HepG2 (cell line): ENCODE measurements at regions not wholly inside any gene's neighbourhood (a gene's known extent, or its start where the extent isn't known, plus 50 kb on each side); places are given as distances from the start of the nearest gene placed in this dataset.

Experiments used
- ATAC-seq: fragments of 200-7000 bp; cut with Tn5 transposase; 3 replicates; pipeline ENCODE4 v1.9.1; 2020; ENCODE audit warnings: mild to moderate bottlenecking, moderate library complexity
- BruUV-seq: library from RNA; stranded (reverse); fragments of 400-500 nt; replicated peaks from 2 replicates; lab custom pipeline; 2021; lab: Mats Ljungman, UMichigan
- CTCF ChIA-PET: fragments of 300-600 bp; formaldehyde crosslinking; extraction: SDS; loops from one replicate; lab custom pipeline; 2021; ENCODE audit warnings: low total read pairs, inconsistent platforms, low intra/inter-chr PET ratio; lab: Yijun Ruan, JAX
- POLR2A ChIA-PET: fragments of 350-600 bp; sonication (Branson Sonifier 250); formaldehyde crosslinking; loops from one replicate; lab custom pipeline; 2020; ENCODE audit warnings: antibody characterized with exemption, inconsistent platforms; lab: Yijun Ruan, JAX
- DNase-seq: peaks from one replicate; pipeline ENCODE4 v3.0.0-alpha.2; 2015; ENCODE audit warnings: low spot score
- FAIRE-seq: peaks from 3 replicates; lab custom pipeline; 2011; peaks lifted over from hg19 to GRCh38; lab: Jason Lieb, UNC
- H2AFZ ChIP-seq: one replicate; pipeline ENCODE4 v1.6.1; 2011; ENCODE audit warnings: low read length, inconsistent platforms
- H3K27ac ChIP-seq: fragments of 300-600 bp; 3 replicates; pipeline ENCODE4 v1.8.0; 2011; ENCODE audit warnings: mixed run types, mild to moderate bottlenecking, mixed read lengths, low read length, inconsistent platforms; ENCODE audit not compliant: insufficient read depth; ENCODE audit errors: extremely low read length
- H3K27me3 ChIP-seq, 2 experiments: fragments of 200-600 bp in 1 of 2; 2 replicates in 1 of 2; 3 replicates in 1 of 2; pipeline versions ENCODE4 v1.6.0 to v1.8.0; 2011; ENCODE audit warnings: low read length in 2 of 2, mild to moderate bottlenecking in 2 of 2, moderate library complexity in 2 of 2, inconsistent platforms in 1 of 2; ENCODE audit not compliant: insufficient read depth in 2 of 2, control insufficient read depth in 1 of 2
- H3K36me3 ChIP-seq, 2 experiments: fragments of 200-600 bp in 1 of 2; replicated peaks in 1 of 2; 2 replicates in 1 of 2; 3 replicates in 1 of 2; pipeline versions ENCODE4 v1.5.1 to v1.8.0; 2011; ENCODE audit warnings: low read length in 2 of 2, inconsistent platforms in 1 of 2; ENCODE audit not compliant: insufficient read depth in 2 of 2, control insufficient read depth in 1 of 2
- H3K4me1 ChIP-seq: 2 replicates; pipeline ENCODE4 v1.5.1; 2012; ENCODE audit warnings: low read length, inconsistent platforms; ENCODE audit not compliant: insufficient read depth
- H3K4me2 ChIP-seq: 2 replicates; pipeline ENCODE4 v1.6.0; 2011; ENCODE audit warnings: low read depth, low read length, inconsistent platforms
- H3K4me3 ChIP-seq, 3 experiments: fragments of 200-600 bp in 1 of 3; sonication (generic), shearing (Covaris generic) in 1 of 3; replicated peaks in 1 of 3; 2 replicates each; pipeline ENCODE4 v1.5.1; 2011 to 2016; ENCODE audit warnings: low read length in 3 of 3, inconsistent platforms in 2 of 3, low read depth in 2 of 3, mild to moderate bottlenecking in 2 of 3, control low read depth in 1 of 3, mixed read lengths in 1 of 3; ENCODE audit not compliant: insufficient read depth in 1 of 3
- H3K79me2 ChIP-seq: one replicate; pipeline ENCODE4 v1.6.1; 2011; ENCODE audit warnings: low read length, inconsistent platforms; ENCODE audit not compliant: insufficient read depth
- H3K9ac ChIP-seq: 2 replicates; pipeline ENCODE4 v1.6.0; 2011; ENCODE audit warnings: mild to moderate bottlenecking, low read depth, low read length, inconsistent platforms; ENCODE audit not compliant: insufficient read depth
- H3K9me3 ChIP-seq: 2 replicates; pipeline ENCODE4 v1.5.1; 2012; ENCODE audit warnings: mild to moderate bottlenecking, low read length
- H4K20me1 ChIP-seq: 2 replicates; pipeline ENCODE4 v1.6.0; 2011; ENCODE audit warnings: inconsistent platforms, mild to moderate bottlenecking, low read length, moderate library complexity; ENCODE audit not compliant: insufficient read depth
- CCAR2 ChIP-seq: fragments of 200-400 bp; formaldehyde crosslinking; optimal IDR thresholded peaks from 2 replicates; pipeline ENCODE3; 2018; ENCODE audit warnings: low read depth, mild to moderate bottlenecking, low read length, moderate library complexity
- MAX ChIP-seq: IDR thresholded peaks from 2 replicates; pipeline ENCODE4 v1.6.1; 2012; ENCODE audit warnings: inconsistent platforms
- MED13 ChIP-seq: sonication (generic); formaldehyde crosslinking; IDR thresholded peaks from 2 replicates; pipeline ENCODE4 v1.5.0; 2020; ENCODE audit warnings: missing genetic modification reagents
- MED8 ChIP-seq: sonication (generic); formaldehyde crosslinking; IDR thresholded peaks from 2 replicates; pipeline ENCODE4 v1.8.1; 2023; ENCODE audit warnings: mild to moderate bottlenecking, missing genetic modification reagents; ENCODE audit not compliant: insufficient replicate concordance
- RBAK ChIP-seq: sonication (generic); formaldehyde crosslinking; IDR thresholded peaks from 2 replicates; pipeline ENCODE4 v1.5.1; 2020; ENCODE audit warnings: mild to moderate bottlenecking, missing genetic modification reagents
- SSRP1 ChIP-seq: IDR thresholded peaks from 2 replicates; pipeline ENCODE4 v1.6.1; 2016; ENCODE audit warnings: control low read depth
- ZBTB3 ChIP-seq: sonication (generic); formaldehyde crosslinking; IDR thresholded peaks from 2 replicates; pipeline ENCODE4 v1.4.0; 2020; ENCODE audit warnings: low read depth, mild to moderate bottlenecking, moderate library complexity, missing genetic modification reagents, borderline replicate concordance
- ZNF354B ChIP-seq: sonication (generic); formaldehyde crosslinking; IDR thresholded peaks from 2 replicates; pipeline ENCODE4 v1.8.0; 2022; ENCODE audit warnings: mild to moderate bottlenecking, missing genetic modification reagents
- ZNF512 ChIP-seq: sonication (generic); formaldehyde crosslinking; IDR thresholded peaks from 2 replicates; pipeline ENCODE4 v1.4.0; 2020; ENCODE audit warnings: mild to moderate bottlenecking, missing genetic modification reagents
- ZNF543 ChIP-seq: sonication (generic); formaldehyde crosslinking; IDR thresholded peaks from 2 replicates; pipeline ENCODE4 v1.4.0; 2020; ENCODE audit warnings: mild to moderate bottlenecking, missing genetic modification reagents
- WGBS: methylation state at CpG from one replicate; pipeline ENCODE4 v1.1.6; 2017; ENCODE audit warnings: low lambda C conversion rate; 5-methylcytosine and 5-hydroxymethylcytosine counted together
- in situ Hi-C: cut with HindIII; loops from 2 replicates; pipeline ENCODE4 v1.10.0; 2017; ENCODE audit warnings: low pct_unique_long_range_greater_than_20kb; ENCODE audit not compliant: extremely low pct_ligation_motif_present
- intact Hi-C: fragments of 100-400 bp; cut with micrococcal nuclease; formaldehyde crosslinking; loops from one replicate; pipeline ENCODE4 v1.10.0; 2022; ENCODE audit not compliant: unreplicated experiment
- TF ChIP-seq, protein P1 (sequence below): sonication (generic); formaldehyde crosslinking; IDR thresholded peaks from 2 replicates; pipeline ENCODE4 v1.4.0; 2020; ENCODE audit warnings: missing genetic modification reagents; ENCODE audit errors: not compliant biosample characterization
- TF ChIP-seq, protein P2 (sequence below): fragments of 450-650 bp; IDR thresholded peaks from 2 replicates; pipeline ENCODE4 v1.6.1; 2017
- TF ChIP-seq, protein P3 (sequence below): sonication (generic); formaldehyde crosslinking; IDR thresholded peaks from 2 replicates; pipeline ENCODE4 v1.9.0; 2021; ENCODE audit warnings: missing genetic modification reagents, mild to moderate bottlenecking, borderline replicate concordance

DNA sequence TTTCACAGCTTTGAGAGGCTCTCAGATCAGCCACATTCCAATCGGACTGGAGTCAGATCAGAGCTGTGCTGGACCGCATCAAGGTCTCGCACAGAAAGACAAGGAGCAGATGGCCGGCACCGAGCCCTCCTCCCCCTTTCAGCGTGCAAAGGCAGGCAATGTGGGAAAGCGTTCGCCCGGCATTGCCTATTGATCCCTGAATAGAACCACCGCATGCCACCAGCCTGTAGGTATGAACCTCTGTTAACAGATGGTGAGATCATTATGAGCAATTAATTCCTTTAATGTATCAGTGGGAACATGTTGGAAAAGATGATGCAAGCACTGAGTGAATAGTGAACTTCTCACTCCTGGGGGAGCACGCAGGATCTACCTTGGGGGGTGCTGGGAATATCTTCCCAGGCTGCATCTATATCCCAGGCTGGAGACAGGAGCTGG, 117.5 kb upstream of the ID4 start:
- TF ChIP-seq MED13 (CRISPR knock-in tag), result no peak
- no peak for TF ChIP-seq MAX
- TF ChIP-seq ZNF543 (CRISPR knock-in tag), result no peak
- TF ChIP-seq ZNF354B (CRISPR knock-in tag), result no peak
- no peak for TF ChIP-seq ZNF512 (CRISPR knock-in tag)
- TF ChIP-seq, protein P1, sequence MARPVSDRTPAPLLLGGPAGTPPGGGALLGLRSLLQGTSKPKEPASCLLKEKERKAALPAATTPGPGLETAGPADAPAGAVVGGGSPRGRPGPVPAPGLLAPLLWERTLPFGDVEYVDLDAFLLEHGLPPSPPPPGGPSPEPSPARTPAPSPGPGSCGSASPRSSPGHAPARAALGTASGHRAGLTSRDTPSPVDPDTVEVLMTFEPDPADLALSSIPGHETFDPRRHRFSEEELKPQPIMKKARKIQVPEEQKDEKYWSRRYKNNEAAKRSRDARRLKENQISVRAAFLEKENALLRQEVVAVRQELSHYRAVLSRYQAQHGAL (CRISPR knock-in tag), result no peak
- TF ChIP-seq, protein P2, sequence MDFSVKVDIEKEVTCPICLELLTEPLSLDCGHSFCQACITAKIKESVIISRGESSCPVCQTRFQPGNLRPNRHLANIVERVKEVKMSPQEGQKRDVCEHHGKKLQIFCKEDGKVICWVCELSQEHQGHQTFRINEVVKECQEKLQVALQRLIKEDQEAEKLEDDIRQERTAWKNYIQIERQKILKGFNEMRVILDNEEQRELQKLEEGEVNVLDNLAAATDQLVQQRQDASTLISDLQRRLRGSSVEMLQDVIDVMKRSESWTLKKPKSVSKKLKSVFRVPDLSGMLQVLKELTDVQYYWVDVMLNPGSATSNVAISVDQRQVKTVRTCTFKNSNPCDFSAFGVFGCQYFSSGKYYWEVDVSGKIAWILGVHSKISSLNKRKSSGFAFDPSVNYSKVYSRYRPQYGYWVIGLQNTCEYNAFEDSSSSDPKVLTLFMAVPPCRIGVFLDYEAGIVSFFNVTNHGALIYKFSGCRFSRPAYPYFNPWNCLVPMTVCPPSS, result no peak
- TF ChIP-seq SSRP1 (CRISPR knock-in tag), result no peak
- TF ChIP-seq RBAK (CRISPR knock-in tag), result no peak
- TF ChIP-seq, protein P3, sequence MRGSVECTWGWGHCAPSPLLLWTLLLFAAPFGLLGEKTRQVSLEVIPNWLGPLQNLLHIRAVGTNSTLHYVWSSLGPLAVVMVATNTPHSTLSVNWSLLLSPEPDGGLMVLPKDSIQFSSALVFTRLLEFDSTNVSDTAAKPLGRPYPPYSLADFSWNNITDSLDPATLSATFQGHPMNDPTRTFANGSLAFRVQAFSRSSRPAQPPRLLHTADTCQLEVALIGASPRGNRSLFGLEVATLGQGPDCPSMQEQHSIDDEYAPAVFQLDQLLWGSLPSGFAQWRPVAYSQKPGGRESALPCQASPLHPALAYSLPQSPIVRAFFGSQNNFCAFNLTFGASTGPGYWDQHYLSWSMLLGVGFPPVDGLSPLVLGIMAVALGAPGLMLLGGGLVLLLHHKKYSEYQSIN (CRISPR knock-in tag), result no peak
- no peak for TF ChIP-seq ZBTB3
- no peak for TF ChIP-seq MED8 (CRISPR knock-in tag)
- TF ChIP-seq CCAR2, result no peak
- no peak overlapping the region for H2AFZ ChIP-seq
- ChIA-PET CTCF (no interaction called here), POLR2A (no interaction called here)
- no peaks in the 10 kb centered on the region for H3K9me3 ChIP-seq
- H3K27ac ChIP-seq, result no peak overlapping the region
- peaks cover 0 to 11% of the 10 kb centered on the region in 2 experiments; a peak in 2 of 5 replicates for H3K27me3 ChIP-seq
- FAIRE-seq, result no peak
- 11% methylated on average over 11 of the region's 11 CpGs for WGBS
- no peaks in the 10 kb centered on the region for H4K20me1 ChIP-seq
- ATAC-seq, result no peak
- H3K4me3 ChIP-seq, result no peak overlapping the region
- no peaks in the 10 kb centered on the region for H3K36me3 ChIP-seq
- no peak for DNase-seq
- no peaks in the 10 kb centered on the region for H3K79me2 ChIP-seq
- no peaks in the 10 kb centered on the region for H3K4me1 ChIP-seq
- in situ Hi-C loops, result no loop called here
- intact Hi-C loops, result no loop called here
- no peak overlapping the region for H3K4me2 ChIP-seq
- no peak overlapping the region for H3K9ac ChIP-seq
- BruUV-seq, result no TSS peak
